Ammon's horn (tissue), 1 donor: ENCODE measurements at regions not wholly inside any gene's neighbourhood (a gene's known extent, or its start where the extent isn't known, plus 50 kb on each side); places are given as distances from the start of the nearest gene placed in this dataset.

Experiments used
- DNase-seq: peaks from one replicate; pipeline ENCODE4 v3.0.0-alpha.2; 2016; ENCODE audit warnings: low spot score

DNA sequence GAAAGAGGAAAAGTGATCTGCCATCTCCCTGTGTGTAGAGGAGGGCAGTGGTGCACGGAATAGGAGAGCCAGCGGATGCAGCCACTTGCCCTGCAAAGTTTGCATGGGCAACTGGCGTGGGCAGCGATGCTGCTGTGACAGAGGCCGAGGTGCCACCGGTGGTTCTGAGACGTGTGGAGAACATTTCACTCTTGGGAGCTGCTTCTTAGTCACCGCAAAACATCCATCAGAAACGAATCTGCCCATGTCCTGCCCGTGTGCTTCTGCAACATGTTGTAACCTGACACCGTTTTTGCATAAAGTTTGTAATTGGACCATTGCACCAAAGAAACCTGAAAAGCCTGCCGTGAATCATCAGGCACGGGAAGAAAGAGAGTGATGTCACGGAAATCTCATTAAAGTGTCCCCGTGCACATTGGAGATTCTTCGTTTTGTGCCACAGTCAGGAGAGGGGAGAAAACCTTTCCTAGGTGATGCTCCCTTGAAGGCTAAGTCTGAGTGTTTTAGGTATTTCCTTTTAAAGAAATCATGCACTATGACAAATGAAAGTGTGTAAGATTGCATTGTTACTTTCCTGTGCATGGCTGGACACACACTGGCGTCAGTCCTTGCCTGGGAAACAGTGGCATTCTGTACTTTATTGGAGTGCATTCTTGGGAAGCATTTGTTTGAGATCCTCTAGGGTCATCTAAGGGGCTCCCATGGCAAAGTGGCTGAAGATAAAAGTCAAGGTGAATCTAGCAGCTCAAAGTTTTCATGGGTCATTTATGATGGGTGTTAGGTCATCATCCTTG is 302.6 kb downstream of the KLF6 start:
- no peak for DNase-seq

DNA sequence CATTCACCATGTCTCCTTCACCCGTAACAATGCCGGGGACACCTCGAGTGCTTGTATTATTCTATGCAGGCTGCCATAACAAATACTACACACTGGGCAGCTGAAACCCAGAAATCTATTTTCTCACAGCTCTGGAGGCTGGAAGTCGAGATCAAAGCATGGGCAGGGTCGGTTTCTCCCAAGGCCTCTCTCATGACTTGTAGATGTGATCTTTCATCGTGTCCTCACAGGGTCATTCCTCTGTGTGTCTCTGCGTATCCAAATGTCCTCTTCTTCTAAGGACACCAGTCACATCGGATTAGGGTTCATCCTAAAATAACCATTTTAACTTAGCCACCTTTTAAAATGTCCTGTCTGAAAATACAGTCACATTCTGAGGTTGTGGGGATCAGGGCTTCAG is 303.5 kb downstream of the KLF6 start:
- DNase-seq = no peak

DNA sequence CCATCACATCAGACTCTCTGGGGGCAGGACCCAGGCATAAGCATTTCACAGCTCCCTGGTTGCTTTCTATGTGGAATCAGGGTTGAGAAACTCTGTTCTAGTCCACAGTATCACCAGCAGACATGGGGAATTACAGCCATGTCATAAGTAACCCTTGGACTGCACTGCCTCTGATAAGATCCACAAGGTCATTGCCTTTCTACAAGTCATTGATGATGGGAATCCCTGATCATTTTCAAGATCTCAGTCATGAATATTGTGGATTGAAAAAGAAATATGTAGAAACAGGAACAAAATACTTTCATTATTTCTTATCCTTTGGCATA is 304.1 kb downstream of the KLF6 start:
- no peak for DNase-seq

- DNase-seq = no peak
Observed at GRCh38 chr10:3480281-3480989, 304.6 kb downstream of the KLF6 start.

- DNase-seq = no peak
Observed at GRCh38 chr10:3478632-3479240, 306.2 kb upstream of the PITRM1 start.

- no peak for DNase-seq
Observed at GRCh38 chr10:3478153-3478552, 305.6 kb upstream of the PITRM1 start.

- no peak for DNase-seq
Observed at GRCh38 chr10:3477683-3478082, 305.1 kb upstream of the PITRM1 start.

- DNase-seq = no peak
Observed at GRCh38 chr10:3476640-3477448, 304.3 kb upstream of the PITRM1 start.

GRCh38 chr10:3476186-3476585 is 303.6 kb upstream of the PITRM1 start:
- DNase-seq = no peak

DNA sequence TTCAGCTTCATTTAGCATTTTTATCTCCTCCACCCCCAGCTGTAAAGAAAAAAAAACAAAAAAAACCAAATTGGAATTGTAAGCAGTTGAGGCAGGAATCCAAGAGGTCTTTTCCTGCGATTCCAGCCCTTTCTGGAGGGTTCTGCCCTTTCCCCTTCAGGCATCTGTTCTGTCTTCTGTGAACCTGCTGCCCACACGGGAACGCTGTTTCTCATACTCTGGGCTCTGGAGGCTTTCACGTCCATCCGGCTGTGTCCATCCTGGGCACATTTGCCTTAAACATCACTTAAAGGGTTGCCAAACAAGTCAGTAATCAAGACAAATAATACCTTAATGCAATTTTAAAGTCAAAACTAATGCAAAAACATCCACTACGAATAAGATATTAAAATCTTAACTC is 302.8 kb upstream of the PITRM1 start:
- DNase-seq = no peak

- no peak for DNase-seq
Observed at GRCh38 chr10:3474266-3474665, 301.7 kb upstream of the PITRM1 start.

GRCh38 chr10:3473271-3473670 is 300.7 kb upstream of the PITRM1 start:
- no peak for DNase-seq

DNA sequence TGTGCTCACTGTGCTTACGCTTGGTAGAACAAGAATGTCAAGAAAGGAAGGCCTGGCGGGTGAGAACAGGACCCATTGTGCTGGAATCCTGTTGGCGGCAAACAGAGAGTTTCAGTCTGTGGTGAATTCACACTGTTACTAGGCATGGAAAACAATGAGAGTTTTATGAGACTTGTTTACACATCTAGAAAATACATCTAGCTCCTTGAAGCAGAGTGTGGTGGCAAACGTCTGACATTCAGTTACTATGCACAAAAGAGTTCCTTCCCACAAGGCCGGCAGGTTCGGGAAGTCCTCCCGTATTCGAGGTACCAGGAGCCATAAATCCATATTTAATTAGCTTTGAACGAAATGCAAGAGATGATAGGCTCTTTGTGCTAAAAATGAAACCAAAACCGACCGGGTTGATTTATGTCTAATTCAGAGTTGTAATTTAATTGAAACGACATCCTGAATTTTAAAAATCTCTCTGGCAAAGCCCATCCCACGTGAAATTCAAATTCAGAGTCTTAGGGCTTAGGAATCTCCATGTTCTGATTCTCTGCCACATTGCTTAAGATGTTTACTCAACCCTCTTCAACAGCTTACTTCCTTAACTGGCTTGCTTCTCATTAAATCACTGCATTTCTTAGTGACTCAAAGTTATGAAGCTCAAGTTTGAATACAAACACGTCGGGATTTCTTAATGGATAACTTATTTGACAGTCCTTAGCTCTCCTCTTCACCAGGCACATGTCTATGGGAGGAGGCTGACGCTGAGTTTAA is 299.9 kb upstream of the PITRM1 start:
- peak; percentile 92 for DNase-seq

- no peak for DNase-seq
Observed at GRCh38 chr10:3471927-3472286, 299.3 kb upstream of the PITRM1 start.

GRCh38 chr10:3471472-3471871 is 298.9 kb upstream of the PITRM1 start:
- DNase-seq = peak; percentile 51

DNA sequence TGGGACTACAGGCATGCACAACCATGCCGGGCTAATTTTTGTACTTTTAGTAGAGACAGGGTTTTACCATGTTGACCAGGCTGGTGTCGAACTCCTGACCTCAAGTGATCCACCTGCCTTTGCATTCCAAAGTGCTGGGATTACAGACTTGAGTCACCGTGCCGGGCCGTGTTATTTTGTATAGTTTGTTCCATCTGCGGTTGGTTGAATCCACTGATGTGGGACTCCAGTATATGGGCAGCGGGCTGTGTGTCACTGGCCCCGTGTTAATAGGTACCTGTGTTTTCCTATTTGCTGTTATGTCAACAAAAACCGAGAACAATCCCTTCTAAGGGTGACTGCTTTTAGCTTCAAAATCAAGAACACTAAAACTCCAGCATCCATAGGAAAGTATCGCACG is 297.6 kb upstream of the PITRM1 start:
- no peak for DNase-seq

- DNase-seq = no peak
Observed at GRCh38 chr10:3469639-3470020, 297.0 kb upstream of the PITRM1 start.

GRCh38 chr10:3468919-3469638 is 296.5 kb upstream of the PITRM1 start:
- DNase-seq = peak; percentile 47

DNA sequence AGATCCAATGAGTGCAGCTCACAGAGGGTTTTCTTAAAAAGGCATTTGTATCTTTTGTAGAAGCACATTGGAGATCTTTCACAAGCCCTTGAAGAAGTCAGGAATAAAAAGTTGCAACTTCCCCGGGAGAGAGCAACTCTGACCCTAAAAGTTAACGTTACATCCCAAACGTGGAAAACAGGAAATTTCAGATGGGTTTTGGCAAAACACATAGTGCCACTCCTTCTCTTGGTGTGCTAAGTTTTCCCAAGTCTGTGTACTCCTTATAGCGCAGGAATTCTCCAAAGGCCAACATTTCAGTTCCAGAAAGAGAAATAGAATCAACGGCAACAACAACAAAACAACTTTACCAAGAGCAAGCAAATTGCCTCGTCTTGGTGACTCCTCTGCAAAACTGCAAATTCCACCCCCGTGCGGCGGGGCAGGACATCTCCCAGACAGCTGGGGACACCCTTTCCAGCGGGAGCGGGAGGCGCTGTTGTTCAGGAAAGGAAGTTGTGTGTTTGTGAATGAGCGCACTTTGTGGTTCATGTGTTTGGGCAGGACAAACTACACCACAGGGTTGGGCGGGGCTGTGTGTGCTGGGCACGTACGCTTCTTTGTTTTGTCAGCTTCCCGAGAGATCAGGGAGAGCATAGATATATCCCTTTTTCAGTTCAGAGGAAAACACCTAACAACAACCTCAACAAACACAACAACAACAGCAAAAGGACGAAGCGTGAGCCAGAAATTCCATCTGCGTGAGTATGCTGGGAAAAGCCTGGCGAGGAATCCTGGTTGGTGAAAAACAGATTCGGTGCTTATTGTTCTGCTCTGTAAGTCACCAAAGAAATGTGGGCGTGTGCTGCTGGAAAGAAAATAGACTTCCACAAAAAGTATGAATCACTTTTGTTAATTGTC is 294.7 kb upstream of the PITRM1 start:
- peak; percentile 65 for DNase-seq

DNA sequence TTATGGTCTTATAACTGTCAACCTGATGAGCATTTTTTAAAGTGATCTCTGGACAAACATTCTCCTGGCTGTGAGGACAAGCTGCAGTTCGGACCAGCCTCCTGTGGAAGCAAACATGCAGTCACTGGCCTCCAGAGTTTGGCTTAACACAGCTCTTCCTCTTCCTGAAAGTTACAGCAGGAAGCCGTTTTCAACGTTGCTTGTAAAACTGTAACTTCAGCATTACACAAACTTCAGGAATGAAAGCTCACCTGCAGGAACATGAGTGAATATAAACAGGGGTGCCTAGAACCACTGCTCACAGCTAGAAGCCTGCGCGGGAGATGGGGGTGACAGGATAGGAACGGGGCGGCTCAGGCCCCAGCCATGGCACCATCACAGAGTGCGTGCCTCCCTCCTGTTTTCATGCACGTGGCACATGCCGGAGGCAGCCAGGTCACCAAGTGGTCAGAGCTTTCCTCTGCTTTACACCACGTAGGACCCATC is 292.9 kb upstream of the PITRM1 start:
- DNase-seq = no peak
